Chondrocyte (in vitro differentiated cells): ENCODE measurements at regions not wholly inside any gene's neighbourhood (a gene's known extent, or its start where the extent isn't known, plus 50 kb on each side); places are given as distances from the start of the nearest gene placed in this dataset.
A peak's percentile ranks its signal among the peaks of the same experiment; 100 is the strongest.

Experiments used
- DNase-seq: peaks from one replicate; pipeline ENCODE4 v3.0.0; 2021; ENCODE audit warnings: mixed read lengths, low spot score
- H3K27ac Mint-ChIP-seq: one replicate; pipeline ENCODE4 v1.8.0; 2021; ENCODE audit warnings: mild to moderate bottlenecking, moderate library complexity, mixed read lengths; ENCODE audit not compliant: unreplicated experiment
- H3K27me3 Mint-ChIP-seq: 2 replicates; pipeline ENCODE4 v1.8.0; 2021; ENCODE audit warnings: low read depth, mixed read lengths
- H3K36me3 Mint-ChIP-seq: 2 replicates; pipeline ENCODE4 v1.8.0; 2021; ENCODE audit warnings: low read depth, mixed read lengths
- H3K4me1 Mint-ChIP-seq: 2 replicates; pipeline ENCODE4 v1.8.0; 2021; ENCODE audit warnings: low read depth, mild to moderate bottlenecking, mixed read lengths
- H3K4me3 Mint-ChIP-seq: one replicate; pipeline ENCODE4 v1.8.0; 2021; ENCODE audit warnings: mild to moderate bottlenecking, moderate library complexity, mixed read lengths; ENCODE audit not compliant: unreplicated experiment
- H3K9me3 Mint-ChIP-seq: 2 replicates; pipeline ENCODE4 v1.8.0; 2021; ENCODE audit warnings: low read depth, mixed read lengths
- TF ChIP-seq, protein P1 (sequence below): fragments of 200-600 bp; sonication (generic); IDR thresholded peaks from 2 replicates; pipeline ENCODE4 v1.5.0; 2021; ENCODE audit warnings: antibody characterized with exemption, mild to moderate bottlenecking, moderate library complexity

DNA sequence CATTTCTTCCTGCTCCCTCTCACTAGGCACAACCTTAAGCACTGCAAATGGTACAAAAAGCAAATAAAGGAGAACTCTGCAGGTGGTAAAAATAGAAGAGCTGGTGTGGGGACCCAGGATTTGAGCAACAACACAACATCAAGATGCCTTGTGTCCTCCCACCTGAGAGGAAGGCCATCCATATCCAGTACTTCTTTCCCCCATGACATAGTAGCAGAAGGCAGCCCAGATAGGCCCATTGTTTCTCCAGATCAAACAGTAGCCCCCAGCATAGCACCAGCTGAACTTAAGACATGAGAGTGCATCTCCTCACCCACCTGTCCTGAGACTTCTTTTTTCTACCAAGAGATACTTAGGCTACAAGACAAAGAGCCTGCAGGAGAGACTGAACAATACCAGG lies 180.5 kb downstream of the GOLGA6L6 start:
- Mint-ChIP-seq H3K9me3 (peaks cover 2% of the 10 kb centered on the region), H3K27ac (no peak overlapping the region), H3K27me3 (no peaks in the 10 kb centered on the region), H3K36me3 (no peaks in the 10 kb centered on the region), H3K4me3 (no peak overlapping the region), H3K4me1 (no peaks in the 10 kb centered on the region)
- DNase-seq: no peak
- TF ChIP-seq, protein P1, sequence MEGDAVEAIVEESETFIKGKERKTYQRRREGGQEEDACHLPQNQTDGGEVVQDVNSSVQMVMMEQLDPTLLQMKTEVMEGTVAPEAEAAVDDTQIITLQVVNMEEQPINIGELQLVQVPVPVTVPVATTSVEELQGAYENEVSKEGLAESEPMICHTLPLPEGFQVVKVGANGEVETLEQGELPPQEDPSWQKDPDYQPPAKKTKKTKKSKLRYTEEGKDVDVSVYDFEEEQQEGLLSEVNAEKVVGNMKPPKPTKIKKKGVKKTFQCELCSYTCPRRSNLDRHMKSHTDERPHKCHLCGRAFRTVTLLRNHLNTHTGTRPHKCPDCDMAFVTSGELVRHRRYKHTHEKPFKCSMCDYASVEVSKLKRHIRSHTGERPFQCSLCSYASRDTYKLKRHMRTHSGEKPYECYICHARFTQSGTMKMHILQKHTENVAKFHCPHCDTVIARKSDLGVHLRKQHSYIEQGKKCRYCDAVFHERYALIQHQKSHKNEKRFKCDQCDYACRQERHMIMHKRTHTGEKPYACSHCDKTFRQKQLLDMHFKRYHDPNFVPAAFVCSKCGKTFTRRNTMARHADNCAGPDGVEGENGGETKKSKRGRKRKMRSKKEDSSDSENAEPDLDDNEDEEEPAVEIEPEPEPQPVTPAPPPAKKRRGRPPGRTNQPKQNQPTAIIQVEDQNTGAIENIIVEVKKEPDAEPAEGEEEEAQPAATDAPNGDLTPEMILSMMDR: no peak

DNA sequence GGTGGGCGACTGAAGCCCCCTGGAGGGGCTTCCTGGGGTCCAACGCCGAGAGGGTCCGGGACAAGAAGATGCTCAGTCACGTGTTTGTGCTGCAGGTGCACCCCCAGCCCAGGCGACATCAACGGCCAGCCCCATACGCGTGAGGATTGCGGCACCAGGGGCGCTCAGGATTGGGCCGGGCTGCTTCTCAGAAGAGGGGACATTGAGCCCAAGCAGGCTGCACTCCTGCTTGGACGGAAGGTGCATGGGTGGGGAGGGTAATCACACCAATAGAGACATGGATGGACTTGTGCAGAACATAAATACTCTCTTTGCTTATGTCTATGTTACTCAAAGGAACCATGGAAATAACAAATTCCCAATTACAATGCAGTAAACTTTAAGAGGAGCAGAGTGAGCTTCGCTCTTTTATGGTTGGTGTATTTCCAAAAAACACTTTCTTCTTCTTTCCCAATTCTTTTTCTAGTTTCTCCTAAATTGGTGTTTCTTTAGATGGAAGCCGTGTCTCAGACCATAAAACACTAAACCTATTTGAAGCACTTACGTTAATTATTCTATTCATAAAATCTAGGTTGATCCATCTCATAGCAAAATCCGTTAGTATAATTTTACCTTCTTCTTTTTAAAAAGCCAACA lies 182.7 kb downstream of the GOLGA6L6 start:
- Mint-ChIP-seq H3K36me3 (no peaks in the 10 kb centered on the region), H3K27ac (no peak overlapping the region)
- no peak for DNase-seq

DNA sequence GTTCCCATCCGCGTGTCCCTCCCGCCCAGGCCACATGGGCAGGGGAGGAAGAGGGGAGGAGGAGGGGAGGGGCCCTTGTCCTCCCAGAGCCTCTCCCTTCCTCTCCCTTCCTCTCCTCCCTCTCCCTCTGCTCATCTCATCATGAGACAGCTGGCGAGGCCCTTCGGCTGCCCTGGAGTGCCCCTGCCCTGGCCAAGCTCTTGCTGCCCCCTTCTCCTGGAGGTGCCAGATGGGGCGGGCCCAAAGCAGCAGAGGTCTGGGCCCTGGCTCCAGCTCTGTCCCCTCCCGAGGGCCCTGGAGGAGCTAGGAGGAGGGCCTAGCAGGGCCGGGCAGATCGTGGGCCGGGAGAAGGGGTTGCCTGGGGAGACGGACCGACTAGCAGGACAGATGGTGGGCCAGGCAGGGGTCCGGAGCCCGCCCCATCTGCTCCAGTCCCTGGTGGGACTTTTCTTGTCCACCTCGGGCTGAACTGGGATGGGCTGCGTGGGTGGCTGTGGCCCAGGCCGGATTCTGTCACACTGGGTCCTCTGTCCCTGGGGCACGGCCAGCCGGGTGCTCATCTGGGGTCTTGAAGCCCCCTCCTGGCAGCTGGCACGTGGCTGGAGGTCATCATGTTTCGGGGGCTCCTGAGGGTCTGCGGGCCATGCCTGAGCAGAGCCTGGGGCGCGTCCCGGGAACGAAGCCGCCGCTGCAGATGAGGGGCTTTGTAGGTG lies 183.4 kb downstream of the GOLGA6L6 start:
- no peaks in the 10 kb centered on the region for H3K36me3 Mint-ChIP-seq
- H3K4me1 Mint-ChIP-seq: no peaks in the 10 kb centered on the region
- no peak overlapping the region for H3K27ac Mint-ChIP-seq
- TF ChIP-seq, protein P1: no peak
- H3K27me3 Mint-ChIP-seq: no peaks in the 10 kb centered on the region
- peaks cover 7% of the 10 kb centered on the region for H3K9me3 Mint-ChIP-seq
- DNase-seq: peak; percentile 100
- H3K4me3 Mint-ChIP-seq: no peak overlapping the region

More for the DNA sequence above, 182.7 kb downstream of the GOLGA6L6 start:
- Mint-ChIP-seq H3K27me3 (no peaks in the 10 kb centered on the region), H3K9me3 (peaks cover 7% of the 10 kb centered on the region), H3K4me1 (no peaks in the 10 kb centered on the region), H3K4me3 (no peak overlapping the region)
- TF ChIP-seq, protein P1: no peak

DNA sequence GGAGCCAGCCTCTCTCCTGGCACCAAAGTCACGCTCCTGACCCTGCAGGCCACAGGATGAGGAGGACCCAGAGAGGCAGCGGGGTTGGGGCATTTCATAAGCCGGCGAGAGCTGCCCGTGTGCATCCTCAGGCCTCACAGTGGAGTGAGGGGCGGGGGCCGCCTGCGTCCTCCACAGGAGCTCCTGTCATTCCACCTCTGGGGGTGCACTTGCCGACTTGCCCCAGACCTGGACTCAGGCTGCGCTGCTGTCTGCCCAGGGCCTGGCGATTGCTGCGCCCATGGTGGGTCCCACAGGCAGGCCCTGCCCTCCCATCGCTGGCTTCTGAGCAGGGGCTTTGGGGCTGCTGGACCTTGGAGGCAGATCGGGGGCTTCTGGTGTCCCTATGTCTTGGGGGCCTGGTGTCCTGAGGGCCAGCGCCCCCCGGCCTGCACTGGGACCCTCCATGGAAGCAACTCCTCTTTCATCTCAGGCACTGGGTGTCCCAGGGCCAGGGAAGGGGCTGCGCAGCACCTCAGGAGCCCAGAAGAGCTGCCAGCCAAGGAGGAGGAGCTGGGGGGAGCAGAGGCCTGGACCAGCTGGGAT lies 184.0 kb downstream of the GOLGA6L6 start:
- Mint-ChIP-seq H3K27me3 (no peaks in the 10 kb centered on the region), H3K4me1 (no peaks in the 10 kb centered on the region), H3K9me3 (peaks cover 10% of the 10 kb centered on the region), H3K4me3 (no peak overlapping the region), H3K27ac (no peak overlapping the region), H3K36me3 (no peaks in the 10 kb centered on the region)
- no peak for DNase-seq
- TF ChIP-seq, protein P1: no peak

DNA sequence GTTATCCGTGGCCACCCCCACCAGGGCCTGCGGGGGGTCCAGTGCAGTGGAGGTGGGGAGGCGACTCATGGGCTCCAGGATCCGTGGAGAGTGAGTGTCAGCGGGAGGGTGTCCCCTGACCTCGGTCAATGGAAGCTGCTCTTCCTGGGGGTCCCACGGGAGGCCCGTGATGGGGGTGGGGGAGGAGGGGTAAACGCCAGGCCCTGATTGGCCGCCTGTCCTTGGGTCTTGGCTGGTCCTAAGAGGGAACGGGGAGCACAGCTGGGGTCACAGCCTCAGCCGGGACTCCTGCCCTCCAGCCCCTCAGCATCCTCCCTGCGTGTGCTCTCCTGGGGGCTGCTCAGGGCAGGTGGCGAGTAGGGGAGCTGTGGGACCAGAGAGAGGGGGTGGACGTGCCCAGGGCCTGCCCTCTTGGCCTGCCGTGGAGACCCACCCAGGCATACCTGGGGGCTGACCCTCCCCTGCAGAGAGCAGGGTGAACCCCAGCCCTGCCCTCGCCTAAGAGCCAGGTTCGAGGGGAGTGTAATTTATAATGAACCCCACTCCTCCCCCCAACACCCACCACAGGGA lies 184.6 kb downstream of the GOLGA6L6 start:
- peak; percentile 100 for DNase-seq
- no peaks in the 10 kb centered on the region for H3K27me3 Mint-ChIP-seq
- H3K36me3 Mint-ChIP-seq: no peaks in the 10 kb centered on the region
- no peak overlapping the region for H3K4me3 Mint-ChIP-seq
- H3K27ac Mint-ChIP-seq: no peak overlapping the region
- no peaks in the 10 kb centered on the region for H3K4me1 Mint-ChIP-seq
- peaks cover 14% of the 10 kb centered on the region for H3K9me3 Mint-ChIP-seq
- TF ChIP-seq, protein P1: no peak
